Stimulated activated effector memory CD8-positive, alpha-beta T cell treated with anti-CD3 and anti-CD28 coated beads, Interleukin-12 subunit alpha, Interleukin-12 subunit beta, amount 100 ng/mL, for 72 hours (primary cell): ENCODE measurements at regions not wholly inside any gene's neighbourhood (a gene's known extent, or its start where the extent isn't known, plus 50 kb on each side); places are given as distances from the start of the nearest gene placed in this dataset.

ENCODE experiments used
- ATAC-seq: fragments of 150-1000 bp; cut with Tn5 transposase; 2 replicates; pipeline ENCODE4 v1.10.0; 2021
- DNase-seq, 2 donors: peaks; one replicate each; pipeline ENCODE4 v3.0.0; 2021 to 2022; ENCODE audit warnings: low spot score in 2 of 2
- H3K27ac Mint-ChIP-seq: one replicate; pipeline ENCODE4 v1.8.0; 2022; ENCODE audit warnings: mild to moderate bottlenecking, mixed read lengths
- H3K36me3 Mint-ChIP-seq: one replicate; pipeline ENCODE4 v1.8.0; 2022; ENCODE audit warnings: mild to moderate bottlenecking, mixed read lengths
- H3K4me1 Mint-ChIP-seq: one replicate; pipeline ENCODE4 v1.8.0; 2022; ENCODE audit warnings: mixed read lengths
- H3K4me3 Mint-ChIP-seq: one replicate; pipeline ENCODE4 v1.8.0; 2022; ENCODE audit warnings: mild to moderate bottlenecking, mixed read lengths
- H3K9me3 Mint-ChIP-seq: one replicate; pipeline ENCODE4 v1.8.0; 2022; ENCODE audit warnings: mixed read lengths

GRCh38 chr5:14090755-14091154 lies 52.4 kb upstream of the TRIO start:
- H3K4me1 Mint-ChIP-seq = no peaks in the 10 kb centered on the region
- no peak overlapping the region for H3K27ac Mint-ChIP-seq
- ATAC-seq = no peak
- no peak overlapping the region for H3K4me3 Mint-ChIP-seq
- DNase-seq = no peak
- H3K36me3 Mint-ChIP-seq = no peaks in the 10 kb centered on the region
- H3K9me3 Mint-ChIP-seq = no peaks in the 10 kb centered on the region

GRCh38 chr5:14090290-14090689 lies 52.9 kb upstream of the TRIO start:
- DNase-seq (no peak), ATAC-seq (no peak)
- no peaks in the 10 kb centered on the region for H3K36me3 Mint-ChIP-seq
- no peaks in the 10 kb centered on the region for H3K9me3 Mint-ChIP-seq
- no peaks in the 10 kb centered on the region for H3K4me1 Mint-ChIP-seq
- no peak overlapping the region for H3K27ac Mint-ChIP-seq
- H3K4me3 Mint-ChIP-seq = no peak overlapping the region

DNA sequence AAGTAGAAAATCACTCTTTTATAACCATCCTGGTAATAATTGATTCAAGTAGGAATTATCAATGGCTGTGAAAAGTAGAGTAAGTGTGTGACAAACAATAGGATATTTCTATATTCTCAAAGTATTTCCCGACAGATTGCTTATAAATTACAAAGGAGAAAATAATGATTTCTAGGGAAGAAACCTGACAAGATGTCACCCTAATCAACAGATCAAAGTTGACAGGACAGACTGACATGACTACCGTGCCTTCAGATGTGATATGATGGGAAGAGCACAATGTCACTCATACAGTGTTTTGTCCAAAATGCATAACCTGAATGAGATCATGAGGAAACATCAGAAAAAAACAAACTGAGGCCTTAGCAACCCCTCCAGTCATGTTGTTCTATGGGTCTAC lies 53.9 kb upstream of the TRIO start:
- no peak for DNase-seq

GRCh38 chr5:14086261-14086660 lies 56.9 kb upstream of the TRIO start:
- no peak for ATAC-seq
- no peak for DNase-seq
- Mint-ChIP-seq H3K4me1 (no peaks in the 10 kb centered on the region), H3K9me3 (no peaks in the 10 kb centered on the region), H3K4me3 (no peak overlapping the region), H3K27ac (no peak overlapping the region), H3K36me3 (no peaks in the 10 kb centered on the region)

More for the DNA sequence above, 53.9 kb upstream of the TRIO start:
- Mint-ChIP-seq H3K27ac (no peak overlapping the region), H3K36me3 (no peaks in the 10 kb centered on the region), H3K4me1 (no peaks in the 10 kb centered on the region), H3K4me3 (no peak overlapping the region), H3K9me3 (no peaks in the 10 kb centered on the region)
- no peak for ATAC-seq

- H3K4me1 Mint-ChIP-seq = no peaks in the 10 kb centered on the region
- no peak overlapping the region for H3K4me3 Mint-ChIP-seq
- H3K36me3 Mint-ChIP-seq = no peaks in the 10 kb centered on the region
- no peak for DNase-seq
- H3K27ac Mint-ChIP-seq = no peak overlapping the region
- H3K9me3 Mint-ChIP-seq = no peaks in the 10 kb centered on the region
- ATAC-seq = no peak
Measured at GRCh38 chr5:14082973-14083372, 60.2 kb upstream of the TRIO start.

DNA sequence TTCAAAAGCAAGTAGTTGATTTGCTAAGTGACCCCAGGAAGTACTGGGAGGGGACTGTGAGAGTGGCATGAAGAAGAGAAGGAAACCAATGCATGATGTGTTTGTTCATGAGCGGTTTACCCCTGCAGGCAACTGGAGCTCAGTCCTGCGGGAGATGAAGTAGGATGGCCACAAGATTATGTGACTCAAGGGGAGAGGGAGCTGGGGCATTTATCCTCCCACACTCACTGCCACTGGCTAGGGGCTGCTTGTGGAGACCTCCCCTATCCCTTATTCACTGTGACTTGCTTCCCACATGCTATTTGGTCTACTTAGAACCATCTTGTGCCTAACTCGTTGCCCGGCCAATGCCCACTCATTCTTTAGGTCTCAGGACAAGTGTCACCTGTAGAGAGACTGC lies 60.6 kb upstream of the TRIO start:
- Mint-ChIP-seq H3K36me3 (no peaks in the 10 kb centered on the region), H3K4me3 (no peak overlapping the region), H3K27ac (no peak overlapping the region), H3K4me1 (no peaks in the 10 kb centered on the region), H3K9me3 (no peaks in the 10 kb centered on the region)
- no peak for DNase-seq
- ATAC-seq = no peak

GRCh38 chr5:14081791-14082190 lies 61.4 kb upstream of the TRIO start:
- Mint-ChIP-seq H3K9me3 (no peaks in the 10 kb centered on the region), H3K4me3 (no peak overlapping the region), H3K4me1 (no peaks in the 10 kb centered on the region), H3K36me3 (no peaks in the 10 kb centered on the region), H3K27ac (no peak overlapping the region)
- ATAC-seq (no peak), DNase-seq (no peak)

GRCh38 chr5:14078716-14079115 lies 64.4 kb upstream of the TRIO start:
- Mint-ChIP-seq H3K36me3 (no peaks in the 10 kb centered on the region), H3K4me3 (no peak overlapping the region), H3K9me3 (no peaks in the 10 kb centered on the region), H3K27ac (no peak overlapping the region), H3K4me1 (no peaks in the 10 kb centered on the region)
- no peak for DNase-seq
- no peak for ATAC-seq

DNA sequence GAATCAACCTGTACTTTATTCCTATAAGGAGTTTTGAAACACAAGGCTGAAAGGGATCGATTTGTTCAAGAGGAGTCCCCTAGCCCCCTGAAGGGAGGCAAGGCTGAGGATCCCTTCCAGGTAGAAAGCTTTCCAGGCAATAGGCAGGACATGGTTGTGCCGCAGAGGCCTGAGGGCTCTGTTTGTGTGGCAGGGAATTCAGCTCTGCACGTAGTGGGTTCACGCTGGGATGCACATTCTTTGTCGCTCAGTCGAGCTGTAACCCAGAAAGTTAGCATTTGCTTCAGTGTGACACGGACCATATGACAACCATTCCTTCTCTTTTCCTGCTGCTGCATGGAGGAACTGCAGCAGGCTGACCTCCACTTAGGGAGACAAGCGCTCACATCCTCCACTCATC lies 65.6 kb upstream of the TRIO start:
- ATAC-seq (no peak), DNase-seq (no peak)
- no peak overlapping the region for H3K4me3 Mint-ChIP-seq
- H3K36me3 Mint-ChIP-seq = no peaks in the 10 kb centered on the region
- H3K27ac Mint-ChIP-seq = no peak overlapping the region
- H3K9me3 Mint-ChIP-seq = no peaks in the 10 kb centered on the region
- H3K4me1 Mint-ChIP-seq = no peaks in the 10 kb centered on the region

- H3K36me3 Mint-ChIP-seq = no peaks in the 10 kb centered on the region
- no peaks in the 10 kb centered on the region for H3K4me1 Mint-ChIP-seq
- DNase-seq = no peak
- no peak for ATAC-seq
- H3K4me3 Mint-ChIP-seq = no peak overlapping the region
- H3K9me3 Mint-ChIP-seq = no peaks in the 10 kb centered on the region
- no peak overlapping the region for H3K27ac Mint-ChIP-seq
Measured at GRCh38 chr5:14076561-14076960, 66.6 kb upstream of the TRIO start.

DNA sequence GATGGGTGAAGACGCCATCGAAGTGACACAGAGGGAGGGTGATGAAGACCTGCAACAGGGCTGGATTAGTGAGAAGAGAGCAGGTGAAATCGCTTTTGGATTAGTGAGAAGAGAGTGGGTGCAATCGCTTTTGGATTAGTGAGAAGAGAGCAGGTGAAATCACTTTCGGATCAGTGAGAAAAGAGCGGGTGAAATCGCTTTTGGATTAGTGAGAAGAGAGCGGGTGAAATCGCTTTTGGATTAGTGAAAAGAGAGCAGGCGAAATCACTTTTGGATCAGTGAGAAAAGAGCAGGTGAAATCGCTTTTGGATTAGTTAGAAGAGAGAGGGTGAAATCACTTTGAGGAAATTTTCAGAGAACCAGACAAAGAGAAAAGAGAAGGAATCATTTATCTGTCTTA lies 67.2 kb upstream of the TRIO start:
- Mint-ChIP-seq H3K9me3 (no peaks in the 10 kb centered on the region), H3K4me3 (no peak overlapping the region), H3K4me1 (no peaks in the 10 kb centered on the region), H3K36me3 (no peaks in the 10 kb centered on the region), H3K27ac (no peak overlapping the region)
- DNase-seq (no peak), ATAC-seq (no peak)

- no peak for ATAC-seq
- no peak overlapping the region for H3K27ac Mint-ChIP-seq
- no peak for DNase-seq
Measured at GRCh38 chr5:14071433-14071832, 71.7 kb upstream of the TRIO start.

DNA sequence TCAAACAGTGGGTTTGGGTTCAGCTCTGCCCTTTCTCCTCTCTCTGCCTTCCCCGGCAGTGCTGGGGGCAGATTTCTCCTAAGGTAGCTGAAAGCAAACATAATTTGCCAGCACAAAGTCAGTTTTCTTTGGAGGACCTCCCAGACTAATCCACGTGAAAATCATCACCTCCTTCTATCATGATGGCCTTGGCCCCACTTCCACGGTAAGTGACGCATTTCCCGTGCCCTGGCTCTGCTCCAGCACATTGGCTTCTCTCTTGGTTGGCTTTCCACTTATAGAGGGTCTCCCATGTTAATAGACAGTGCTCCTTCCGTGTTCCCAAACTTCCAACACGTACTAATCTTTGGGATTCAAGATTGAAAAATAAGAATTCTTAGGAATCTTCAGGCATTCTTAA lies 74.1 kb upstream of the TRIO start:
- H3K27ac Mint-ChIP-seq = no peak overlapping the region
- H3K4me3 Mint-ChIP-seq = no peak overlapping the region
- DNase-seq (no peak), ATAC-seq (no peak)
- H3K4me1 Mint-ChIP-seq = no peaks in the 10 kb centered on the region
- H3K36me3 Mint-ChIP-seq = no peaks in the 10 kb centered on the region
- H3K9me3 Mint-ChIP-seq = no peaks in the 10 kb centered on the region

More at GRCh38 chr5:14071433-14071832, 71.7 kb upstream of the TRIO start:
- H3K4me1 Mint-ChIP-seq = no peaks in the 10 kb centered on the region
- no peaks in the 10 kb centered on the region for H3K36me3 Mint-ChIP-seq
- H3K4me3 Mint-ChIP-seq = no peak overlapping the region
- H3K9me3 Mint-ChIP-seq = no peaks in the 10 kb centered on the region

- H3K36me3 Mint-ChIP-seq = no peaks in the 10 kb centered on the region
- H3K9me3 Mint-ChIP-seq = no peaks in the 10 kb centered on the region
- H3K4me1 Mint-ChIP-seq = no peaks in the 10 kb centered on the region
- DNase-seq (no peak), ATAC-seq (no peak)
- no peak overlapping the region for H3K27ac Mint-ChIP-seq
- no peak overlapping the region for H3K4me3 Mint-ChIP-seq
Measured at GRCh38 chr5:14068136-14068535, 75.0 kb upstream of the TRIO start.

DNA sequence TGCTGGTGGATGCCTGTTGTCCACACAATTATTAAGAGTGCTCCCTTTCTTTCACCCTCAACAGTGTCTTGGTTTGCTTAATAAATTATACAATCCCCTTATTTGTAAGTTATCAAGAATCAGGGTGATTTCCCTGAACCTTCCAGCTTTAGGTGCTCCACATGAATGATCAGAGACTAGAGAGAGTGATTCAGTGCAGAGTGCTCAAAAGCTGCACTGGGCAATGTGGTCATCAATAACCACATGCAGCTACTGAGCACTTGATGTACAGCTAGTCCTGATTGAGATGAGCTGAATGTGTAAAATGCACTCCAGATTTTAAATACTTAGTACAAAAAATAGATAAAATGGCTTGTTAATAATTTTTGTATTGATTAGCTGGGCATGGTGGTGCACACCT lies 76.8 kb upstream of the TRIO start:
- no peak for ATAC-seq
- H3K36me3 Mint-ChIP-seq = no peaks in the 10 kb centered on the region
- no peak for DNase-seq
- H3K27ac Mint-ChIP-seq = no peak overlapping the region
- no peaks in the 10 kb centered on the region for H3K9me3 Mint-ChIP-seq
- no peak overlapping the region for H3K4me3 Mint-ChIP-seq
- no peaks in the 10 kb centered on the region for H3K4me1 Mint-ChIP-seq

DNA sequence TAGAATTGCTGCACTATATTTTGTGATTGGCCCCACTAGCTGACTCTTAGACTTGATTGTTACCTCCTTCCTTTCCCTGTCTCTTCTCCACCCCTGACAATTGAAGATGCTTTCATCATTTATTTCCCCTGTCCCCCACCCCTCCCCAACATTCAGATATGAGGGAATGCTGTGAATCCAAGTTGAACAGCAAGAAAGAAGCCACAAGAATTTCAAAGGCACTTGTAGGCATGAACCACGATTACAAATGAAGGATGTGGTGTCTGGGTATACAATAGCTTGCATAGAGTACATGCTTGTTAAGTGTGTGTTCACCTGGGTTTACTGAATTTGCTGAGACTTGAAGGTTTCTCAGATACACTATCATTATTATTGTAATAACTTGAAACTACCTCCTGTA lies 78.3 kb upstream of the TRIO start:
- ATAC-seq = no peak
- Mint-ChIP-seq H3K36me3 (no peaks in the 10 kb centered on the region), H3K4me3 (no peak overlapping the region), H3K4me1 (no peaks in the 10 kb centered on the region), H3K9me3 (no peaks in the 10 kb centered on the region), H3K27ac (no peak overlapping the region)
- no peak for DNase-seq

GRCh38 chr5:14063691-14064090 lies 79.5 kb upstream of the TRIO start:
- ATAC-seq = no peak
- no peak overlapping the region for H3K27ac Mint-ChIP-seq
- no peaks in the 10 kb centered on the region for H3K4me1 Mint-ChIP-seq

More at GRCh38 chr5:14063691-14064090, 79.5 kb upstream of the TRIO start:
- Mint-ChIP-seq H3K36me3 (no peaks in the 10 kb centered on the region), H3K4me3 (no peak overlapping the region), H3K9me3 (no peaks in the 10 kb centered on the region)
- no peak for DNase-seq
